ENCODE measurements at regions not wholly inside any gene's neighbourhood (a gene's known extent, or its start where the extent isn't known, plus 50 kb on each side); places are given as distances from the start of the nearest gene placed in this dataset.
"Not testable (repeated sequence)": the region's sequence is repeated elsewhere in the genome, so short reads cannot be mapped to it uniquely, and the experiment has no call there.

GRCh38 chr9:62095714-62096345, 906.0 kb downstream of the SPATA31A7 start:
- TF ChIP-seq CTCF, POLR2A (IDR thresholded peaks at IDR 0.05): not testable (repeated sequence)
